HCT116 (cell line): ENCODE measurements at regions not wholly inside any gene's neighbourhood (a gene's known extent, or its start where the extent isn't known, plus 50 kb on each side); places are given as distances from the start of the nearest gene placed in this dataset.

Source experiments
- ATAC-seq: fragments of 200-7000 bp; cut with Tn5 transposase; 2 replicates; pipeline ENCODE4 v1.9.1; 2020; ENCODE audit warnings: mild to moderate bottlenecking, moderate library complexity
- BruUV-seq: library from RNA; stranded (reverse); fragments of 400-500 nt; replicated peaks from 2 replicates; lab custom pipeline; 2021; lab: Mats Ljungman, UMichigan
- CTCF ChIA-PET: fragments of 300-600 bp; sonication (Branson Sonifier 250); formaldehyde crosslinking; loops from one replicate; lab custom pipeline; 2021; ENCODE audit warnings: antibody characterized with exemption; lab: Charles Lee
- POLR2A ChIA-PET: fragments of 300-600, 350-600 bp; sonication (Branson Sonifier 250); formaldehyde crosslinking; loops from one replicate; lab custom pipeline; 2021; ENCODE audit warnings: antibody characterized with exemption; lab: Charles Lee
- RAD21 ChIA-PET, 2 experiments: fragments of 300-600 bp; sonication (Branson Sonifier 250); formaldehyde crosslinking; loops; one replicate each; lab custom pipeline; 2023; ENCODE audit warnings: low total read pairs in 2 of 2; ENCODE audit not compliant: uncharacterized antibody in 2 of 2, unreplicated experiment in 2 of 2, low non-redundant PET in 1 of 2; lab: Charles Lee
- DNase-seq: peaks from one replicate; pipeline ENCODE4 v3.0.0-alpha.2; 2010; ENCODE audit warnings: low read depth, low spot score
- H2AFZ ChIP-seq: fragments of 200-600 bp; shearing (Covaris generic), sonication (generic); 2 replicates; pipeline ENCODE4 v1.6.1; 2017; ENCODE audit warnings: low read depth, mixed run types, mixed read lengths, antibody characterized with exemption, low read length; ENCODE audit not compliant: poor library complexity, severe bottlenecking
- H3K27ac ChIP-seq: 2 replicates; pipeline ENCODE4 v1.5.1; 2012; ENCODE audit warnings: low read depth, low read length
- H3K27me3 ChIP-seq: fragments of 200-600 bp; sonication (generic); 2 replicates; pipeline ENCODE4 v1.6.1; 2016; ENCODE audit warnings: mixed run types, low read length, mixed read lengths; ENCODE audit not compliant: insufficient read depth
- H3K36me3 ChIP-seq, 2 experiments: fragments of 200-500 bp in 1 of 2; fragments of 200-600 bp in 1 of 2; sonication (Bioruptor generic) in 1 of 2; sonication (generic) in 1 of 2; 2 replicates each; pipeline versions ENCODE4 v1.5.1 to v1.6.1; 2014 to 2016; ENCODE audit warnings: low read length in 2 of 2, inconsistent platforms in 1 of 2, mixed read lengths in 1 of 2, mixed run types in 1 of 2; ENCODE audit not compliant: insufficient read depth in 2 of 2, control insufficient read depth in 1 of 2
- H3K4me1 ChIP-seq, 2 experiments: fragments of 200-600 bp in 1 of 2; sonication (generic) in 1 of 2; 2 replicates each; pipeline versions ENCODE4 v1.5.1 to v1.6.1; 2012 to 2017; ENCODE audit warnings: low read length in 2 of 2, inconsistent platforms in 1 of 2, mild to moderate bottlenecking in 1 of 2, mixed read lengths in 1 of 2, mixed run types in 1 of 2, moderate library complexity in 1 of 2; ENCODE audit not compliant: insufficient read depth in 2 of 2, control insufficient read depth in 1 of 2
- H3K4me2 ChIP-seq: fragments of 200-600 bp; sonication (generic); 2 replicates; pipeline ENCODE4 v1.6.1; 2017; ENCODE audit warnings: mixed run types, low read length, mixed read lengths
- H3K4me3 ChIP-seq, 2 experiments: fragments of 200-600 bp in 1 of 2; sonication (generic) in 1 of 2; replicated peaks in 1 of 2; 2 replicates each; pipeline ENCODE4 v1.5.1; 2011 to 2016; ENCODE audit warnings: low read length in 2 of 2, control low read depth in 1 of 2, low read depth in 1 of 2, mild to moderate bottlenecking in 1 of 2, mixed read lengths in 1 of 2, mixed run types in 1 of 2
- H3K79me2 ChIP-seq: fragments of 200-600 bp; sonication (generic); 2 replicates; pipeline ENCODE4 v1.6.1; 2017; ENCODE audit warnings: mild to moderate bottlenecking, mixed run types, low read length, moderate library complexity, mixed read lengths; ENCODE audit not compliant: insufficient read depth
- H3K9ac ChIP-seq: fragments of 200-600 bp; sonication (generic); 2 replicates; pipeline ENCODE4 v1.6.1; 2016; ENCODE audit warnings: low read length, mixed read lengths
- H3K9me2 ChIP-seq: fragments of 200-600 bp; sonication (generic), shearing (Covaris generic); 2 replicates; pipeline ENCODE4 v1.6.1; 2017; ENCODE audit warnings: mixed run types, mild to moderate bottlenecking, moderate library complexity; ENCODE audit not compliant: insufficient read depth
- H3K9me3 ChIP-seq, 2 experiments: fragments of 200-500 bp in 1 of 2; fragments of 200-600 bp in 1 of 2; sonication (Bioruptor generic) in 1 of 2; sonication (generic) in 1 of 2; 2 replicates each; pipeline ENCODE4 v1.6.1; 2014 to 2017; ENCODE audit warnings: low read length in 2 of 2, mixed read lengths in 2 of 2, inconsistent platforms in 1 of 2, low read depth in 1 of 2, mild to moderate bottlenecking in 1 of 2, mixed run types in 1 of 2, moderate library complexity in 1 of 2; ENCODE audit not compliant: control insufficient read depth in 1 of 2, insufficient read depth in 1 of 2
- H4K20me1 ChIP-seq: fragments of 200-600 bp; sonication (generic), shearing (Covaris generic); 2 replicates; pipeline ENCODE4 v1.6.1; 2017; ENCODE audit warnings: mixed run types, mild to moderate bottlenecking, moderate library complexity; ENCODE audit not compliant: insufficient read depth
- CBX3 ChIP-seq: IDR thresholded peaks from 2 replicates; pipeline ENCODE4 v1.6.1; 2012; ENCODE audit warnings: low read depth
- CEBPB ChIP-seq: IDR thresholded peaks from 2 replicates; pipeline ENCODE4 v1.6.1; 2012; ENCODE audit warnings: low read depth
- EZH2 ChIP-seq: fragments of 200-600 bp; sonication (generic); IDR thresholded peaks from 2 replicates; pipeline ENCODE4 v1.6.1; 2017; ENCODE audit warnings: antibody characterized with exemption, mixed run types
- EZH2phosphoT487 ChIP-seq: fragments of 200-600 bp; IDR thresholded peaks from 2 replicates; pipeline ENCODE4 v1.6.1; 2018; ENCODE audit warnings: antibody characterized with exemption, borderline replicate concordance
- FOSL1 ChIP-seq: IDR thresholded peaks from 2 replicates; pipeline ENCODE4 v1.6.1; 2012; ENCODE audit warnings: low read depth
- POLR2AphosphoS5 ChIP-seq: IDR thresholded peaks from 2 replicates; pipeline ENCODE4 v1.6.1; 2011; ENCODE audit warnings: mild to moderate bottlenecking, low read depth, low read length, moderate library complexity
- SIN3A ChIP-seq: IDR thresholded peaks from 2 replicates; pipeline ENCODE4 v1.6.1; 2012; ENCODE audit warnings: low read depth
- SRF ChIP-seq: IDR thresholded peaks from 2 replicates; pipeline ENCODE4 v1.6.1; 2012; ENCODE audit warnings: low read depth
- YY1 ChIP-seq: IDR thresholded peaks from 2 replicates; pipeline ENCODE4 v1.6.1; 2011; ENCODE audit warnings: low read length, low read depth, moderate library complexity, mild to moderate bottlenecking; ENCODE audit not compliant: insufficient replicate concordance; ENCODE audit errors: extremely low read depth
- ZFX ChIP-seq: fragments of 450-650 bp; IDR thresholded peaks from 2 replicates; pipeline ENCODE4 v1.6.1; 2017
- intact Hi-C: fragments of 100-400 bp; cut with micrococcal nuclease; formaldehyde crosslinking; loops from 2 replicates; pipeline ENCODE4 v1.10.0; 2022
- TF ChIP-seq, protein P1 (sequence below): IDR thresholded peaks from 2 replicates; pipeline ENCODE4 v1.6.1; 2011; ENCODE audit warnings: mild to moderate bottlenecking, low read length, moderate library complexity; ENCODE audit not compliant: insufficient replicate concordance; ENCODE audit errors: extremely low read depth
- TF ChIP-seq, protein P2 (sequence below): IDR thresholded peaks from 2 replicates; pipeline ENCODE4 v1.6.1; 2012

DNA sequence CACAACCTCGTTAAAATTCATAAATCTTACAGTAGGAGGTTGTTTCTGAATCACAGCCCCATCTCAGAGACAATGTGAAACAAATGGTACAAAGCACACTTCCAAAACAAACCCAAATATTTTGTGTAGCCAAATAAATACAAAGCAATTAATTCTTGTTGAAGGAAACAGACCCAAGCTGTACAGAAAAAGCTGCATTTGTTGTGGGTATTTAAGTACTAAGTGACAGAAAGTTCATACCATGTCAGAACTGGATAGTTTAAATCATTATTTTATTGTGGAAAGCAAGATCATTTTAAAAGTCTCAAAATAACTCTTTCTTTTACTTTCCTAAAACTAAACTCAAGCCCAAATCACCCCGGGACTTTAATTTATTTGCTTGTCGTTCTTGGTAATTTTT lies 570.7 kb downstream of the ELAVL2 start:
- no peaks in the 10 kb centered on the region for H3K79me2 ChIP-seq
- H3K4me1 ChIP-seq: no peaks in the 10 kb centered on the region
- no peak overlapping the region for H3K4me3 ChIP-seq
- no peak for ATAC-seq
- no TSS peak for BruUV-seq
- no peaks in the 10 kb centered on the region for H4K20me1 ChIP-seq
- H2AFZ ChIP-seq: no peak overlapping the region
- peaks cover 6 to 11% of the 10 kb centered on the region in 2 experiments; a peak in 2 of 4 replicates for H3K9me3 ChIP-seq
- DNase-seq: no peak
- ChIA-PET CTCF (no interaction called here), POLR2A (no interaction called here), RAD21 (no interaction called here)
- no peaks in the 10 kb centered on the region for H3K9me2 ChIP-seq
- H3K4me2 ChIP-seq: no peak overlapping the region
- H3K9ac ChIP-seq: no peak overlapping the region
- no peaks in the 10 kb centered on the region for H3K36me3 ChIP-seq
- TF ChIP-seq, protein P1, sequence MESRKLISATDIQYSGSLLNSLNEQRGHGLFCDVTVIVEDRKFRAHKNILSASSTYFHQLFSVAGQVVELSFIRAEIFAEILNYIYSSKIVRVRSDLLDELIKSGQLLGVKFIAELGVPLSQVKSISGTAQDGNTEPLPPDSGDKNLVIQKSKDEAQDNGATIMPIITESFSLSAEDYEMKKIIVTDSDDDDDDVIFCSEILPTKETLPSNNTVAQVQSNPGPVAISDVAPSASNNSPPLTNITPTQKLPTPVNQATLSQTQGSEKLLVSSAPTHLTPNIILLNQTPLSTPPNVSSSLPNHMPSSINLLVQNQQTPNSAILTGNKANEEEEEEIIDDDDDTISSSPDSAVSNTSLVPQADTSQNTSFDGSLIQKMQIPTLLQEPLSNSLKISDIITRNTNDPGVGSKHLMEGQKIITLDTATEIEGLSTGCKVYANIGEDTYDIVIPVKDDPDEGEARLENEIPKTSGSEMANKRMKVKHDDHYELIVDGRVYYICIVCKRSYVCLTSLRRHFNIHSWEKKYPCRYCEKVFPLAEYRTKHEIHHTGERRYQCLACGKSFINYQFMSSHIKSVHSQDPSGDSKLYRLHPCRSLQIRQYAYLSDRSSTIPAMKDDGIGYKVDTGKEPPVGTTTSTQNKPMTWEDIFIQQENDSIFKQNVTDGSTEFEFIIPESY: no peak
- intact Hi-C loops: no loop called here
- H3K27ac ChIP-seq: no peak overlapping the region
- no peaks in the 10 kb centered on the region for H3K27me3 ChIP-seq

DNA sequence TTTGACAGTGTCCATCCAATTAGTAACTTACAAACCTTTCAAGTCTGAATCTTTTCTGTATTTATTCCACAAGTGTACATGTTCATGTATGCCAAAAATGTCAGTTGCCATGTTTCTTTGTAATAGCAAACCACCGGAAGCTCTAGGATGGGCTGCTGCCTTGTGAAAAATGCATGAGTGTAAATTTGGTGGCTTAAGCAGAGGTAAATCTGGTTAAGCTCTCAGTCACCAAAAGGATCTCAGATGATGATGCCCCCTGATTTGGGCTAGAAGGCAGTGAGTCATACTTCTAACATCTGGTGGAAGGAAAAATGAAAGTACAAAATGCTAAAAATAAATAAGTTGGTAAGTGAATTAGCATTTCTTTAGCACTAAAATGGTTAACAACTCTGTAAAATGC lies 567.5 kb downstream of the ELAVL2 start:
- ATAC-seq (no peak), DNase-seq (no peak)
- TF ChIP-seq, protein P1: no peak
- no peak for TF ChIP-seq SIN3A
- TF ChIP-seq CBX3: no peak
- TF ChIP-seq, protein P2, sequence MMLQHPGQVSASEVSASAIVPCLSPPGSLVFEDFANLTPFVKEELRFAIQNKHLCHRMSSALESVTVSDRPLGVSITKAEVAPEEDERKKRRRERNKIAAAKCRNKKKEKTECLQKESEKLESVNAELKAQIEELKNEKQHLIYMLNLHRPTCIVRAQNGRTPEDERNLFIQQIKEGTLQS: no peak
- no peak for TF ChIP-seq POLR2AphosphoS5
- TF ChIP-seq CEBPB: no peak
- TF ChIP-seq SRF: no peak
- TF ChIP-seq YY1: no peak
- no peak for TF ChIP-seq FOSL1
- no peak for TF ChIP-seq EZH2phosphoT487
- no peak for TF ChIP-seq ZFX
- TF ChIP-seq EZH2: no peak
- no peak overlapping the region for H3K9ac ChIP-seq
- H3K4me3 ChIP-seq: no peak overlapping the region
- no peak overlapping the region for H2AFZ ChIP-seq
- H3K9me3 ChIP-seq: peaks cover 6 to 11% of the 10 kb centered on the region in 2 experiments; a peak in 2 of 4 replicates
- intact Hi-C loops: no loop called here
- H3K36me3 ChIP-seq: no peaks in the 10 kb centered on the region
- no peaks in the 10 kb centered on the region for H3K9me2 ChIP-seq
- no peaks in the 10 kb centered on the region for H3K4me1 ChIP-seq
- ChIA-PET POLR2A (no interaction called here), CTCF (interaction anchor here (0.6 kb wide), 1 partner anchor 845 kb away, joined by 4 read pairs; no protein-coding TSS in a partner anchor), RAD21 (no interaction called here)
- H3K27ac ChIP-seq: no peak overlapping the region
- BruUV-seq: no TSS peak
- no peaks in the 10 kb centered on the region for H3K27me3 ChIP-seq
- H3K79me2 ChIP-seq: no peaks in the 10 kb centered on the region
- H4K20me1 ChIP-seq: no peaks in the 10 kb centered on the region
- no peak overlapping the region for H3K4me2 ChIP-seq
